H1 (cell line): ENCODE measurements at regions not wholly inside any gene's neighbourhood (a gene's known extent, or its start where the extent isn't known, plus 50 kb on each side); places are given as distances from the start of the nearest gene placed in this dataset.
A peak's percentile ranks its signal among the peaks of the same experiment; 100 is the strongest.

Source experiments
- CTCF ChIA-PET: fragments of 300-600 bp; sonication (Branson Sonifier 250); formaldehyde crosslinking; loops from one replicate; lab custom pipeline; 2021; ENCODE audit not compliant: partially characterized antibody; lab: Charles Lee
- POLR2A ChIA-PET: fragments of 300-600 bp; sonication (Branson Sonifier 250); formaldehyde crosslinking; loops from one replicate; lab custom pipeline; 2021; ENCODE audit warnings: inconsistent platforms; ENCODE audit not compliant: partially characterized antibody; lab: Charles Lee
- DNase-seq, 2 experiments: peaks; one replicate each; pipeline versions ENCODE4 v3.0.0 to v3.0.0-alpha.2; 2010 to 2022; ENCODE audit warnings: low spot score in 2 of 2, low read depth in 1 of 2, mixed read lengths in 1 of 2
- FAIRE-seq: peaks from 2 replicates; lab custom pipeline; 2011; peaks lifted over from hg19 to GRCh38; lab: Jason Lieb, UNC
- H2AFZ ChIP-seq: 2 replicates; pipeline ENCODE4 v1.8.1; 2012; ENCODE audit warnings: low read length, inconsistent platforms
- H2AK5ac ChIP-seq: 2 replicates; pipeline ENCODE4 v1.6.1; 2013; ENCODE audit warnings: low read depth, low read length
- H2BK120ac ChIP-seq: replicated peaks from 2 replicates; pipeline ENCODE3; 2013; ENCODE audit warnings: low read depth, low read length, inconsistent platforms
- H2BK12ac ChIP-seq: 2 replicates; pipeline ENCODE4 v1.6.1; 2013; ENCODE audit warnings: low read depth, low read length
- H2BK15ac ChIP-seq: 2 replicates; pipeline ENCODE4 v1.6.1; 2013; ENCODE audit warnings: low read length
- H2BK20ac ChIP-seq: 2 replicates; pipeline ENCODE4 v1.6.1; 2013; ENCODE audit warnings: low read length
- H2BK5ac ChIP-seq: 2 replicates; pipeline ENCODE4 v1.6.1; 2013; ENCODE audit warnings: low read depth, low read length
- H3K14ac ChIP-seq: 2 replicates; pipeline ENCODE4 v1.6.1; 2013; ENCODE audit warnings: inconsistent platforms; ENCODE audit not compliant: insufficient read length
- H3K18ac ChIP-seq: 2 replicates; pipeline ENCODE4 v1.6.1; 2013; ENCODE audit warnings: low read length; ENCODE audit errors: extremely low read depth
- H3K23ac ChIP-seq: 2 replicates; pipeline ENCODE4 v1.6.1; 2013; ENCODE audit warnings: inconsistent platforms; ENCODE audit not compliant: insufficient read length
- H3K23me2 ChIP-seq: 2 replicates; pipeline ENCODE4 v1.6.1; 2013; ENCODE audit warnings: low read depth, low read length
- H3K27ac ChIP-seq: 2 replicates; pipeline ENCODE4 v1.6.1; 2011; ENCODE audit warnings: low read depth, low read length, inconsistent platforms
- H3K27me3 ChIP-seq, 4 experiments: replicated peaks in 1 of 4; 1 replicate in 1 of 4; 2 replicates in 3 of 4; pipeline versions ENCODE4 v1.6.1 to v1.8.1; 2011 to 2013; ENCODE audit warnings: low read length in 3 of 4, mild to moderate bottlenecking in 3 of 4, inconsistent platforms in 2 of 4, mixed read lengths in 2 of 4, moderate library complexity in 1 of 4; ENCODE audit not compliant: control insufficient read depth in 3 of 4, insufficient read depth in 3 of 4; ENCODE audit errors: extremely low read depth in 1 of 4
- H3K36me3 ChIP-seq, 4 experiments: 2 replicates each; pipeline versions ENCODE4 v1.6.1 to v1.8.1; 2011 to 2013; ENCODE audit warnings: mild to moderate bottlenecking in 4 of 4, low read length in 3 of 4, moderate library complexity in 2 of 4, control low read depth in 1 of 4, inconsistent platforms in 1 of 4; ENCODE audit not compliant: insufficient read depth in 4 of 4, control insufficient read depth in 2 of 4
- H3K4ac ChIP-seq: replicated peaks from 2 replicates; pipeline ENCODE3; 2013; ENCODE audit warnings: low read length, low read depth, mixed read lengths, inconsistent platforms; ENCODE audit not compliant: insufficient read length
- H3K4me1 ChIP-seq, 4 experiments: replicated peaks in 1 of 4; 1 replicate in 1 of 4; 2 replicates in 3 of 4; pipeline versions ENCODE4 v1.6.1 to v1.8.1; 2011 to 2013; ENCODE audit warnings: low read length in 3 of 4, inconsistent platforms in 2 of 4, mixed read lengths in 1 of 4; ENCODE audit not compliant: insufficient read depth in 4 of 4, control insufficient read depth in 3 of 4
- H3K4me2 ChIP-seq, 2 experiments: 2 replicates each; pipeline versions ENCODE4 v1.6.1 to v1.8.1; 2011 to 2013; ENCODE audit warnings: low read depth in 2 of 2, low read length in 2 of 2, control low read depth in 1 of 2, inconsistent platforms in 1 of 2, mild to moderate bottlenecking in 1 of 2; ENCODE audit not compliant: insufficient read depth in 1 of 2
- H3K4me3 ChIP-seq, 4 experiments: fragments of 200-600, 300-600 bp in 1 of 4; sonication (generic), shearing (Covaris generic), sonication (Bioruptor Twin) in 1 of 4; 2 replicates each; pipeline versions ENCODE4 v1.5.1 to v1.8.1; 2011 to 2016; ENCODE audit warnings: low read length in 4 of 4, low read depth in 3 of 4, control low read depth in 2 of 4, inconsistent platforms in 2 of 4, mild to moderate bottlenecking in 2 of 4, mixed read lengths in 1 of 4, moderate library complexity in 1 of 4; ENCODE audit not compliant: insufficient read depth in 2 of 4; ENCODE audit errors: extremely low read depth in 1 of 4
- H3K56ac ChIP-seq: replicated peaks from 2 replicates; pipeline ENCODE3; 2013; ENCODE audit warnings: low read depth, mild to moderate bottlenecking, mixed read lengths, low read length, inconsistent platforms; ENCODE audit not compliant: insufficient read length
- H3K79me1 ChIP-seq: 2 replicates; pipeline ENCODE4 v1.6.1; 2013; ENCODE audit warnings: low read depth, low read length, control low read depth
- H3K79me2 ChIP-seq, 2 experiments: 2 replicates each; pipeline versions ENCODE4 v1.6.1 to v1.8.1; 2012 to 2013; ENCODE audit warnings: low read length in 2 of 2, mild to moderate bottlenecking in 2 of 2, inconsistent platforms in 1 of 2; ENCODE audit not compliant: insufficient read depth in 2 of 2, control insufficient read depth in 1 of 2
- H3K9ac ChIP-seq, 4 experiments: replicated peaks in 1 of 4; 1 replicate in 1 of 4; 2 replicates in 3 of 4; pipeline versions ENCODE4 v1.6.1 to v1.8.1; 2011 to 2013; ENCODE audit warnings: low read depth in 3 of 4, low read length in 3 of 4, control low read depth in 2 of 4, mild to moderate bottlenecking in 2 of 4, moderate library complexity in 2 of 4, inconsistent platforms in 1 of 4; ENCODE audit errors: extremely low read depth in 1 of 4
- H3K9me3 ChIP-seq, 2 experiments: 2 replicates each; pipeline versions ENCODE4 v1.6.1 to v1.8.1; 2012 to 2013; ENCODE audit warnings: mild to moderate bottlenecking in 2 of 2, moderate library complexity in 2 of 2, control low read depth in 1 of 2, inconsistent platforms in 1 of 2, low read depth in 1 of 2, low read length in 1 of 2, mixed read lengths in 1 of 2; ENCODE audit not compliant: insufficient read depth in 2 of 2
- H4K20me1 ChIP-seq, 2 experiments: replicated peaks in 1 of 2; 2 replicates each; pipeline versions ENCODE3 to v1.8.1; 2011 to 2013; ENCODE audit warnings: inconsistent platforms in 2 of 2, low read length in 2 of 2, mild to moderate bottlenecking in 1 of 2; ENCODE audit not compliant: insufficient read depth in 2 of 2, control insufficient read depth in 1 of 2
- H4K5ac ChIP-seq: 2 replicates; pipeline ENCODE4 v1.6.1; 2013; ENCODE audit warnings: low read length, low read depth, mixed read lengths, inconsistent platforms; ENCODE audit not compliant: insufficient read length
- H4K8ac ChIP-seq: 2 replicates; pipeline ENCODE4 v1.8.0; 2013; ENCODE audit warnings: mild to moderate bottlenecking, moderate library complexity, low read length, inconsistent platforms; ENCODE audit not compliant: insufficient read depth; ENCODE audit errors: extremely low read depth
- H4K91ac ChIP-seq: replicated peaks from 2 replicates; pipeline ENCODE3; 2013; ENCODE audit warnings: low read length, mixed read lengths, inconsistent platforms; ENCODE audit not compliant: insufficient read length
- BCL11A ChIP-seq, 2 experiments: IDR thresholded peaks; one replicate each; pipeline ENCODE4 v1.6.1; 2011; ENCODE audit warnings: low read depth in 2 of 2, low read length in 2 of 2, mild to moderate bottlenecking in 2 of 2
- BRCA1 ChIP-seq: IDR thresholded peaks from 2 replicates; pipeline ENCODE4 v1.6.1; 2012; ENCODE audit warnings: low read depth, low read length, improper control_type of control experiment
- CBX5 ChIP-seq: fragments of 300-800, 300-1000 bp; sonication (generic); IDR thresholded peaks from 2 replicates; pipeline ENCODE4 v1.7.1; 2016; ENCODE audit warnings: antibody characterized with exemption, low read length, low read depth
- CBX8 ChIP-seq: fragments of 300-800, 300-1000 bp; sonication (generic); IDR thresholded peaks from 2 replicates; pipeline ENCODE4 v1.7.1; 2016; ENCODE audit warnings: low read depth, low read length, borderline replicate concordance
- CHD2 ChIP-seq: IDR thresholded peaks from 2 replicates; pipeline ENCODE4 v1.6.1; 2012; ENCODE audit warnings: low read length, improper control_type of control experiment
- E2F6 ChIP-seq: IDR thresholded peaks from 2 replicates; pipeline ENCODE4 v1.6.1; 2012; ENCODE audit warnings: inconsistent platforms
- EGR1 ChIP-seq: IDR thresholded peaks from 2 replicates; pipeline ENCODE4 v1.6.1; 2011; ENCODE audit warnings: low read depth, low read length, borderline replicate concordance
- GTF2F1 ChIP-seq: IDR thresholded peaks from 2 replicates; pipeline ENCODE4 v1.6.1; 2012; ENCODE audit warnings: low read depth, low read length, improper control_type of control experiment, borderline replicate concordance
- KDM1A ChIP-seq: fragments of 200-600, 300-600 bp; sonication (generic); IDR thresholded peaks from 2 replicates; pipeline ENCODE4 v1.7.1; 2016; ENCODE audit warnings: mild to moderate bottlenecking, low read length, borderline replicate concordance
- POLR2AphosphoS5 ChIP-seq: IDR thresholded peaks from 2 replicates; pipeline ENCODE4 v1.6.1; 2011; ENCODE audit warnings: low read depth, low read length
- RNF2 ChIP-seq: fragments of 200-900, 300-1000 bp; sonication (generic); IDR thresholded peaks from 2 replicates; pipeline ENCODE4 v1.7.1; 2016; ENCODE audit warnings: borderline replicate concordance, low read depth, mild to moderate bottlenecking, antibody characterized with exemption, low read length; ENCODE audit not compliant: poor library complexity, severe bottlenecking; ENCODE audit errors: missing control alignments
- RXRA ChIP-seq: IDR thresholded peaks from 2 replicates; pipeline ENCODE4 v1.6.1; 2011; ENCODE audit warnings: low read depth, mild to moderate bottlenecking, low read length, moderate library complexity; ENCODE audit not compliant: insufficient read depth
- TCF12 ChIP-seq: IDR thresholded peaks from 2 replicates; pipeline ENCODE4 v1.6.1; 2011; ENCODE audit warnings: low read depth, mild to moderate bottlenecking, low read length
- WGBS, 2 experiments: shearing (Covaris generic) in 1 of 2; methylation state at CpG; one replicate each; pipeline versions ENCODE4 v1.1.6 to v1.1.7; 2013 to 2015; ENCODE audit warnings: low lambda C conversion rate in 2 of 2, mixed read lengths in 2 of 2, inconsistent platforms in 1 of 2, low coverage in 1 of 2, missing lambda C conversion rate in 1 of 2; ENCODE audit not compliant: insufficient replicate concordance in 2 of 2, insufficient coverage in 1 of 2, insufficient read length in 1 of 2; ENCODE audit errors: extremely low coverage in 1 of 2, missing lambda C conversion rate in 1 of 2; 5-methylcytosine and 5-hydroxymethylcytosine counted together

DNA sequence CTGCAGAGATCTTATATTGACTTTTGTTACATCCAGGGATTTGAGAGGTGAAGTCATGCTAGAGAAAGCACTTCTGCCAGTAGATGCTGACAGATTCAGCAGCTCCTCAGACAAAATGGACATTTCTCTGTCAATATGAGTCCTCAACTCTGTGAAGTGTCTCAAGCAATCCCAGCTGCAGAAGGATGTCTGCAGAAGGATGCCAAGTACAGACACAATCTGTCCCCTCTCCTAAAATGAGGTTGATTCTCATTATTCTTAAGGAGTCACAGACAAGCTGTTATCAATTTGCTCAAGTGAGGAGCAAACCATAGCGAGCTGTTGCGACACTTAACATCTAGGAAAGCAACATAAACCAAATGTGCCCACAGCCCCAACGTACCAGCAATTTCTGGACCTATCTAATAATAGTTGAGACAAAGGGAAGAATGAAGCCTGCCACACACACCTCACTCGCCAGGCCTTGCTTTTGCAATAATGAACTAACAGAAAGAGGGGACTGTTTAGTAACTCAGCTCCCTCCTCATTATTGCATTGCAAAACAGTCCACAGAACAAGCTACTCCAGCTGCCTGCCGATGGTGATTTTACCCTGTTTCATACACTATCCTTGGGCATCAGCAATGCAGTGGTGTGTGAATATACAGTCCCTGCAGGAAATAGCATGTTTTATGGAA lies 364.2 kb upstream of the PDE4D start:
- no peak overlapping the region for H3K4me3 ChIP-seq
- H2BK120ac ChIP-seq, result no peak overlapping the region
- H2BK12ac ChIP-seq, result no peak overlapping the region
- DNase-seq (no peak), FAIRE-seq (no peak)
- no peak overlapping the region for H3K56ac ChIP-seq
- ChIA-PET POLR2A (no interaction called here), CTCF (interaction anchor here (1.7 kb wide), 2 partner anchors 14 to 30 kb away, joined by 5 read pairs; no protein-coding TSS in a partner anchor)
- H3K36me3 ChIP-seq, result no peaks in the 10 kb centered on the region
- no peak overlapping the region for H2BK20ac ChIP-seq
- 0 out of 2 replicates have a peak overlapping the region, but pooled peaks have one; percentile 15 for H2AFZ ChIP-seq
- H4K91ac ChIP-seq, result no peak overlapping the region
- H3K9me3 ChIP-seq, result no peaks in the 10 kb centered on the region
- H3K23ac ChIP-seq, result no peak overlapping the region
- no peak overlapping the region for H3K4ac ChIP-seq
- no peak overlapping the region for H3K18ac ChIP-seq
- WGBS, 2 experiments, result 88% methylated on average over 5 of the region's 5 CpGs; no CpG with 5 or more reads in 1 of the 2 experiments
- no peak overlapping the region for H3K9ac ChIP-seq
- no peak overlapping the region for H2BK5ac ChIP-seq
- H3K4me1 ChIP-seq, result no peaks in the 10 kb centered on the region
- no peak overlapping the region for H4K8ac ChIP-seq
- H3K14ac ChIP-seq, result no peak overlapping the region
- no peaks in the 10 kb centered on the region for H4K20me1 ChIP-seq
- H2BK15ac ChIP-seq, result no peak overlapping the region
- H3K27me3 ChIP-seq, result no peaks in the 10 kb centered on the region
- H2AK5ac ChIP-seq, result no peak overlapping the region
- H3K79me1 ChIP-seq, result no peaks in the 10 kb centered on the region
- H3K79me2 ChIP-seq, result no peaks in the 10 kb centered on the region
- no peaks in the 10 kb centered on the region for H3K23me2 ChIP-seq
- H4K5ac ChIP-seq, result no peak overlapping the region
- no peak overlapping the region for H3K27ac ChIP-seq
- no peak overlapping the region for H3K4me2 ChIP-seq
- TF ChIP-seq RNF2 (no peak), CBX8 (no peak), CBX5 (no peak), TCF12 (no peak), CHD2 (no peak), BRCA1 (no peak), POLR2AphosphoS5 (no peak), EGR1 (no peak), GTF2F1 (no peak), RXRA (no peak), BCL11A (IDR thresholded peaks at IDR 0.05; ENCODE audit: low read depth in 2 of 2, low read length in 2 of 2) (no peak), E2F6 (no peak), KDM1A (no peak)
